ENCODE measurements at regions not wholly inside any gene's neighbourhood (a gene's known extent, or its start where the extent isn't known, plus 50 kb on each side); places are given as distances from the start of the nearest gene placed in this dataset.
"Not testable (repeated sequence)": the region's sequence is repeated elsewhere in the genome, so short reads cannot be mapped to it uniquely, and the experiment has no call there.

DNA sequence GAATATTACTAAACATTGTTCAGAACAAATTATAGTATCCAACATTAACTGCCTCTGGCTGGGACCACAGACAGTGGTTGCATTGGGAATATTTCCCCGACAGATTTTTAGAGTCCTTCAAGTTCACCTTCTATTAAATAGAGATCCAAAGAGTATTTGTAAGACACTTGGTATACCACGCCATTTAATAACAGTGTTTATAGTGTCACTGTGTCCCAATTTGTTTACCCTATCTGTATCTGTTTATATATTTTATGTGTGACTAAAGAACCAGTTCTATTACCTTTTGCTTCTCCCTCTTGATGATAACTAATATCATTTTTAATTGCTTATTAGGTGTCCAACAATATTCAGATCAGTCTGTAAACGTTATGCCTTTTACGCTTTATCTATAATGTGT is 191.3 kb upstream of the IRX5 start:
- no peak for DNase-seq (ENCODE audit: low read depth in 4 of 4, low spot score in 2 of 4)

- no peak for DNase-seq (ENCODE audit: low read depth in 4 of 4, low spot score in 2 of 4)
Observed at GRCh38 chr16:54734156-54734555, 196.5 kb upstream of the IRX5 start.

DNA sequence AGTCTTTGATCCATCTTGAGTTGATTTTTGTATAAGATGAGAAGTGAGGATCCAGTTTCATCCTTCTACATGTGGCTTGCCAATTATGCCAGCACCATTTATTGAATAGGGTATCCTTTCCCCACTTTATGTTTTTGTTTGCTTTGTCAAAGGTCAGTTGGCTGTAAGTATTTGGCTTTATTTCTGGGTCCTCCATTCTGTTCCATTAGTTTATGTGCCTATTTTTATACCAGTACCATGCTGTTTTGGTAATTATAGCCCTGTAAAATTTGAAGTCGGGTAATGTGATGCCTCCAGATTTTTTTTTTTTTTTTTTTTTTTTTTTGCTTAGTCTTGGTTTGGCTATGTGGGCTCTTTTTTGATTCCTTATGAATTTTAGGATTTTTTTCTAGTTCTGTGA is 203.0 kb upstream of the IRX5 start:
- DNase-seq (ENCODE audit: low read depth in 4 of 4, low spot score in 2 of 4): not testable (repeated sequence)

- DNase-seq (ENCODE audit: low read depth in 4 of 4, low spot score in 2 of 4): no peak
Observed at GRCh38 chr16:54724346-54724925, 206.2 kb upstream of the IRX5 start.

GRCh38 chr16:54722210-54722676 is 208.4 kb upstream of the IRX5 start:
- no peak for DNase-seq (ENCODE audit: low read depth in 4 of 4, low spot score in 2 of 4)

GRCh38 chr16:54720259-54720658 is 210.4 kb upstream of the IRX5 start:
- no peak for DNase-seq (ENCODE audit: low read depth in 4 of 4, low spot score in 2 of 4)

DNA sequence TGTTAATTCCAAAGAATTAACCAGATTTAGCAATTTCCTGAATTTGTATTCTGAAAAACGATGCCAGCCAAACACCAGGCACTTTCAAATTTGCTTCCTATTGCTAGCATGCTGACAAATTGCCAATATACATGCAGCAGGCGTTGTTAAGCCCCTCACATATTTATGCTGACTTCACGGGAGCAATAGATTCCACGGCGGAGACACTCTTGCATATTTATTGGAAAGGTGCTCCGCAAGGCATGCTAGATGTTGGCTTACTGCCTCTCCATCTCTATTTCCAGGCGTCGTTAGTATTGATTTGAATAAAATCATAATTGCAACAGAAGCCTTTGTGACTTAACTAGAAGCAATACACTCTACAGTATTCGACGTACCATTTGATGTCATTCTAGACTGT is 211.0 kb upstream of the IRX5 start:
- no peak for DNase-seq (ENCODE audit: low read depth in 4 of 4, low spot score in 2 of 4)

DNA sequence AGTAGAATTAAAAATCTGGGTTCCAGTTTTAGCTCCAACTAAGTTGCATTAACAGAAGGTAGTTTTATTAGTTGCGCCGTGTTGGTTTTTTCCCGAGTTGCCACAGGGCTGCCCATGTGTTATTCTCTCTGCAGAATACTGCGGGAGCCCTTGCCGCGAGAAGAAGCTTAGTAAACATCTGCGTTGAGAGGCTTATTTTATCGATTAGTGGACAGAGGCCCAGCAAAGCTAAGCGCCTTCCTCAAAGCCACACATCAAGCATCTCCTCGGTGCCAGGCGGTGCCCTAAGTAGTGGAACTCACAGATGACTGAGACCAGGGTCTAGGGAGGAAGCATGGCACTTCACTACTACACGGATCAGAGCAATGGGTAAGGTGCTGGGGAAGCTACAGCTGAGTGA is 212.3 kb upstream of the IRX5 start:
- DNase-seq (ENCODE audit: low read depth in 4 of 4, low spot score in 2 of 4): no peak

DNA sequence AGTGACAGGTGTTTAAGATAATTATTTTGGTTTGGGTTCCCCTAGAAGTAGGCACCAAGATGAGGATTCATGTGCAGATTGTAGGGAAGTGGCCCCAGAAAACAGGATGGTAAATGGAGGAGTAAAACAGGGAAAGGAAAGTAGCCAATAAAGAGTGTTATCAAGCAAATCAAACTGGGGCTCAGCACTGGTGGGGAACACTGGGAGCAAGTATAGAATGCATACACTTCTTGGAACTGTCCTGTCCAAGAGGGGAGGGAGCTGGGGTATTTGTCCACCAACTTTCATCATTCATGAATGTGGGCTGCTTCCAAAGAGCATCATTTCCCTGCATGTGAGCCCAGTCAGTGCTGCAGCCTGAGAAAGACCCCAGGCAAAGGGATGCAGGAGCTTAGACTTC is 215.7 kb upstream of the IRX5 start:
- DNase-seq (ENCODE audit: low read depth in 4 of 4, low spot score in 2 of 4): no peak

DNA sequence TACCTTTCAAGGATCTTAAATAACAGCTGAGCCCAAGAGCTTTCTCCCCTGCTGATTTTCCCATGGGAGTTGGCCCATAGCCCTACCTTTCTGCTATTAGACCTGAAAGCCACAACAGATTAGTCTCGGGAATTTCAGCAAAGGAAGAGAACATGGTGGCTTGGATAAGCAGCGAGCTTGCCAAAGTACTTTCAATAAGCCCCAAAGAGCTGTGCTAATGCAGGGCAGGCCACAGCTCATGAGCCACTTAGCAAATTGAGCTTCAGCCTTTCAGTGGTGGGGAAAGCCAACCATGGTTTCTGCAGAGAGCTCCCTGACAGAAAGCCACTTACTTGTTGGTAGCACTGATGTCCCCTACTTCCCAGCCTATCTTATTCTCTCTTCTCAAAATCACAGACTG is 217.8 kb upstream of the IRX5 start:
- DNase-seq (ENCODE audit: low read depth in 4 of 4, low spot score in 2 of 4): no peak

DNA sequence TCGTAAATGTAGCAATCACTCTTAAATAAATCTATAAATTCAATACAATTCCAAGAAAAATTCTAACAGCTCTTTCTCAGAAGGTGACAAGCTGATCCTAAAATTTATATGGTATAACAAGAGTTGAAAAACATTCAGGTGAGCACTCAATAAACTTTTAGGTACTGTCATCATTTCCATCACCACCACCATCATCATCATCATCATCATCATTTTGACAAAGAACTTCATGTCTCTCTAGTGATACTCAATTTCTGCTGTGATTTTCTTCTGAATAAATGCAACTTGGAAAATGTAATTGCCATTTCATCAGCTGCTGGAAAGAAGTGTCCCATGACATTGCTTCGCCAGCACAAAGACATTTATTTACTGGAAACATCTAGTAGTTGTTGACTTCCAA is 222.9 kb upstream of the IRX5 start:
- no peak for DNase-seq (ENCODE audit: low read depth in 4 of 4, low spot score in 2 of 4)

DNA sequence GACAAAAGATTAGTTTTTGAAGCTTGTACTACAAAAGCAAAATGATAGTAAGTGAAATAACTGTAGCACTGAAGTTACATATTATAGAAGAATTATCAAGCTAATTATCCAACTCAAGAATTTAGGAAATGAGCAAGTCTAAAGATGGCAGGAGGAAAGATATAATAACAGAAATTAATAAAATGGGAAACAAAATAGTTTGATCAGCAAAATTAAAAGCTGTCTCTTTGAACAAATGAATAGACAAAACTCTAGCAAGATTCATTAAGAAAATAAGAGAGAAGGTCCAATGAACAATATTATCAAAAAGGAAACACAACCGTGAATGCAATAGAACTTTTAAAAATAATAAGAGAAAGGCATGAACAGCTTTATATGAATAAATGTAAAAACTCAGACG is 224.3 kb upstream of the IRX5 start:
- DNase-seq (ENCODE audit: low read depth in 4 of 4, low spot score in 2 of 4): no peak

DNA sequence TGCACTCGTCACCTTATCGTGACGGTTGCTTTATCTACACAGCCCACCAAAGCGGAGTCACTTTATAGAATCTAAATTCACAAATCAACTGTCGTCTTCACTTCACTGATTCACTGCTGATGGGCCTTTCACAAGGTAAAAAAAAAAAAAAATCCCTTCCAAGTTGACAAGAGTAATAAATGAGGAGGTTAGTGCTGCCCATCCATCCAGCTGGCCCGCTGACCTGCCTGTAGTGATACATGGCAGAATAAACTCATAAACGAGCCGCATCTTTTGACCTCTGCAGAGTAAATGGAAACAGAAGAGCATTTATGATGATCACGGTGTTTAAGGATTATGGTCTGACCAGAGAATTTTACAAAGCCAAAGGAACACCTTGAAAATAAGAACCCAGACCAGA is 227.3 kb upstream of the IRX5 start:
- no peak for DNase-seq (ENCODE audit: low read depth in 4 of 4, low spot score in 2 of 4)

DNA sequence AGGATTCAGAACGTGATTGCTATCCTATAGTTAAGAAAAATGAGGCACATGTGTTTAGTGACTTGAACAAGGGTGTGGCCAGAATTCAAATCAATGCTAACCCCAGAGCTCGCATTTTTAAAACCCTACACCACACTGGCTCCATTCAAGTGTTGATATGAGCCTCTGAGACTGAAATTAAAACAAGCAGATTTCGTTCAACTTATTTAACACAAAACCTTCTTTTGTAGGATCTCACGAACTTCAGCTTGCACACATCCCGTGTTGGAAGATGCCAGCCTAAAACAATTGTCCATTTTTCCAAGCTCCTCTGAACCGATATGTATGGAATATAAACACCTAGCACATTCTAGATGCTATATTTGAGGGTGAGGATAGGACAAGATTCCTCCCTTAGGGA is 231.0 kb upstream of the IRX5 start:
- DNase-seq (ENCODE audit: low read depth in 4 of 4, low spot score in 2 of 4): no peak

DNA sequence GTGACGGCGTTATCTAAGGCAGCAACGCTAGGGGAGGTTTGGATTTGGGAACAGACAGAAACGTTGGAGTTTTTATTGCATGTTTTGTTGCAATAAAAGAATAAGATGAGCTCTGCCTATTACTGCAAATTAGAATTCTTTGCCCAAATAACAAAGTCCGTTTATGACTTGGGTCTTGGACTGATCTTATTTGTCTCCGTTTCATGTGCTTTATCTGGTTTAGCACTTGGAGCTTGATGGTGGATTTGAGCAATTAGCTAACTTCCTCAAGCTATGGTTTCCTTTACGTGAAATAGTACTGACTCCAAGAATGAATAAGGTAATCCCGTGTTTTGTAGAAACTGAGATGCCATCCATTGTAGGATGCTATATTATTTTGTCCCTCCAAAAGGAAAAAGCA is 233.0 kb upstream of the IRX5 start:
- no peak for DNase-seq (ENCODE audit: low read depth in 4 of 4, low spot score in 2 of 4)

DNA sequence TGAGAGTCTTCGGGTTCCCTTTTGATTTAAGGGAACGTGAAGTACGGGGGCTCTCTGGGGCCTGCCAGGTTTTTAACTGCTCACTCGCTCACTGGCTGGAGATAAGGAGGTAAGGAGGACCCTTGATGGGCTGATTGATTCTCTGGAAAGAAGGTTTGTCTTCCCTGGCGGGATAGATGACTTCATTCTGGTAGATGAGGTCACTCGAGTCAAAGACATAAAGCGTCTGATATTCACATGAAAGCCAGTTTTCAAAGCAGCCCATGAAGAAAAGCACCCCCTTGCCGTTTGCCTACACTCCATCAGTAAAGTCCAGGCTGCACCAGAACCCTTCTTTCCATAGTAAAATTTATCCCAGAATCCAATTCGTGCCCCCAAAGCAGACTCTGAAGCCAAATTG is 233.7 kb upstream of the IRX5 start:
- no peak for DNase-seq (ENCODE audit: low read depth in 4 of 4, low spot score in 2 of 4)

- no peak for DNase-seq (ENCODE audit: low read depth in 4 of 4, low spot score in 2 of 4)
Observed at GRCh38 chr16:54696522-54696921, 234.1 kb upstream of the IRX5 start.

DNA sequence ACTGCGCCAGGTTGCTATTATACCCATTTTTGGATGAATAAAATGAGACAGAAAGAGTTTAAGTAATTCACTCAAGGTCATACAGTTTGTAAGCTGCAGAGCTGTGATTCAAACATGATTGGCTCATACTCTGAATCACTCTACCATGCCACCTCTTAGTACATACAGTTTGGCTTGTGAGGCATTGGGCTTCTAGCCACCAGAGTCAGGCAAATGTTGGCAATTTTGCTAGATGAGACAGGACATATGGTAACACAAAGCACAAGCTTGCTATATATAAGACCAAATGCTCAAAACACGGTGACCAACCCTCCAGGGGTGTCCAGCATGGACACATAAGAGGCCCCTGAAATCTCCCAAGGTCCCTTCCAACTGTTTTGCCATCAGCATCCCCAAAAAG is 236.0 kb upstream of the IRX5 start:
- no peak for DNase-seq (ENCODE audit: low read depth in 4 of 4, low spot score in 2 of 4)

GRCh38 chr16:54693864-54694263 is 236.8 kb upstream of the IRX5 start:
- DNase-seq (ENCODE audit: low read depth in 4 of 4, low spot score in 2 of 4): no peak

GRCh38 chr16:54690710-54691109 is 240.0 kb upstream of the IRX5 start:
- no peak for DNase-seq (ENCODE audit: low read depth in 4 of 4, low spot score in 2 of 4)

GRCh38 chr16:54690306-54690705 is 240.4 kb upstream of the IRX5 start:
- no peak for DNase-seq (ENCODE audit: low read depth in 4 of 4, low spot score in 2 of 4)

GRCh38 chr16:54689072-54689865 is 241.4 kb upstream of the IRX5 start:
- no peak for DNase-seq (ENCODE audit: low read depth in 4 of 4, low spot score in 2 of 4)

- DNase-seq (ENCODE audit: low read depth in 4 of 4, low spot score in 2 of 4): no peak
Observed at GRCh38 chr16:54688339-54688738, 242.3 kb upstream of the IRX5 start.

Data from left renal cortex interstitium (tissue), 4 donors.